ENCODE measurements at regions not wholly inside any gene's neighbourhood (a gene's known extent, or its start where the extent isn't known, plus 50 kb on each side); places are given as distances from the start of the nearest gene placed in this dataset.

DNA sequence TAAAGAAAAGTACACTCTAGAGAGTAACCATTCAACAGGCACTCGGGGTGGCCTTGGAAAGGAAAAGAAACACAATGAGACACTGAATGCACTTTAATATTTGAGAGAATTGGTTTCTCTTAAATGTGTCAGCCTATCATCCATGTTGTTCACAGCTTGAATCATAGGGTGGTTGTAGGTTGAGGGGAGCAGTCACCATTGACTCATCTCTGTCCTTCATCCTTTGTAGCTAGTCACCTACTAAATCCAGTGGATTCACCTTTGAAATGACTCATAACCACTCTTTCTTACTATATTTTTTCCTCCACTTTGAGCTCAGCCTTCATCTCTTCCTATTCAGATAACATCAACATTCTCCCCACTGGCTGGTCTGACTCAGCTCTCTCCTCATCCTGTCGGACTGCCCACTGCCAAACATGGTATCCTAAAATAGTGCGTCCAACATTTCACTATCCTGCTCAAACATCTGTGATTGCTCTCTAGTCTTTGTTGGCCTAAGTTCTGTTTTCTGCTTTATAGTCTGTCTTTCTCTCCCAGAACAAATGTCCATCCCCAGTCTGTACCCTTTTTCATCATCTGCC is 182.7 kb upstream of the GADL1 start:
- POLR2A ChIA-PET: interaction anchor here (0.5 kb wide), 1 partner anchor 312 kb away, joined by 4 read pairs; no protein-coding TSS in a partner anchor
- TF ChIP-seq, protein P1, sequence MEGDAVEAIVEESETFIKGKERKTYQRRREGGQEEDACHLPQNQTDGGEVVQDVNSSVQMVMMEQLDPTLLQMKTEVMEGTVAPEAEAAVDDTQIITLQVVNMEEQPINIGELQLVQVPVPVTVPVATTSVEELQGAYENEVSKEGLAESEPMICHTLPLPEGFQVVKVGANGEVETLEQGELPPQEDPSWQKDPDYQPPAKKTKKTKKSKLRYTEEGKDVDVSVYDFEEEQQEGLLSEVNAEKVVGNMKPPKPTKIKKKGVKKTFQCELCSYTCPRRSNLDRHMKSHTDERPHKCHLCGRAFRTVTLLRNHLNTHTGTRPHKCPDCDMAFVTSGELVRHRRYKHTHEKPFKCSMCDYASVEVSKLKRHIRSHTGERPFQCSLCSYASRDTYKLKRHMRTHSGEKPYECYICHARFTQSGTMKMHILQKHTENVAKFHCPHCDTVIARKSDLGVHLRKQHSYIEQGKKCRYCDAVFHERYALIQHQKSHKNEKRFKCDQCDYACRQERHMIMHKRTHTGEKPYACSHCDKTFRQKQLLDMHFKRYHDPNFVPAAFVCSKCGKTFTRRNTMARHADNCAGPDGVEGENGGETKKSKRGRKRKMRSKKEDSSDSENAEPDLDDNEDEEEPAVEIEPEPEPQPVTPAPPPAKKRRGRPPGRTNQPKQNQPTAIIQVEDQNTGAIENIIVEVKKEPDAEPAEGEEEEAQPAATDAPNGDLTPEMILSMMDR (IDR thresholded peaks at IDR 0.05; ENCODE audit: control extremely low read depth, extremely low read depth, low read depth, missing control alignments): no peak
- CTCF ChIA-PET: interaction anchor here (0.6 to 0.9 kb wide), 2 partner anchors 17 to 440 kb away, joined by 3 to 4 read pairs; no protein-coding TSS in a partner anchor
- no peak for DNase-seq (ENCODE audit: extremely low spot score)

DNA sequence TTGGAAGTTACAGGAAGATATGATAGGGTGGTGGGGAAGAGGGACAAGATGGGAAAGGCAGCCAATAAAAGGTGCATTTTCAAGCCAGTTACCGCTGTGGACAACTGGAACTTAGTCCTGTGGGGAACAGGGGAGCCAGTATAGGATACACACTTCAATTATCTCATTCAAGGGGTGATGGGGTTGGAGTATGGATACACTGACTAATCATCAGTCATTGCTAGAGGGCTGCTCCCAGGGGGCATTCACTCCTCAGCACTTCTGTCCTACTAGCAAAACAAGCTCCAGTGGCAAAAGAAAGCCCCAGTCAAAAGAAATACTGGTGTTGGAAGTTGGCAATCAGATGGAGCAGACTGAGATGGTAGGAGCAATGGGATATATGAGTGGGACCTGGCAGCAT is 183.4 kb upstream of the GADL1 start:
- no peak for DNase-seq (ENCODE audit: extremely low spot score)
- ChIA-PET POLR2A (no interaction called here), CTCF (interaction anchor here (0.8 to 0.9 kb wide), 2 partner anchors 10 to 16 kb away, joined by 3 to 4 read pairs; no protein-coding TSS in a partner anchor)
- TF ChIP-seq, protein P1 (IDR thresholded peaks at IDR 0.05; ENCODE audit: control extremely low read depth, extremely low read depth, low read depth, missing control alignments): no peak

DNA sequence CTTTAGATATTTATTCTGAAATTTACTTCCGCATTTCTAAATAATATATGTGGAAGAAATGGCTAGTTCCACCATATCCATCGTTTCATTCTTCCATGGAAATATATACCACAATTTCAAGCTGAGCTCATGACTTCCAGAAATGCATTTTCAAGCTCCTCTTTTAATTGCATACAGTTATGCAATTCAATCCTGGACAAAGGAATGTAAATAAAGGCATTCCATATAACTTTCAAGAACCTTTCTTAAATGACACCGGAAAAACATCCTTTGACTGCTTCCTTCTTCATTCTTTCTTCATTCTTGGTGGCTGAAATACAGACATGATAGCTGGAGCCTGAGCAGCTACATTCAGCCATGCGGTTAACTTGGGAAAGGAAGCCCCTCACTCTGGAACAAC is 185.2 kb upstream of the GADL1 start:
- TF ChIP-seq, protein P1 (IDR thresholded peaks at IDR 0.05; ENCODE audit: control extremely low read depth, extremely low read depth, low read depth, missing control alignments): no peak
- ChIA-PET CTCF (interaction anchor here (1.2 to 2.3 kb wide), 3 partner anchors 13 to 125 kb away, joined by 3 to 13 read pairs (median 3); no protein-coding TSS in a partner anchor), POLR2A (no interaction called here)
- no peak for DNase-seq (ENCODE audit: extremely low spot score)

DNA sequence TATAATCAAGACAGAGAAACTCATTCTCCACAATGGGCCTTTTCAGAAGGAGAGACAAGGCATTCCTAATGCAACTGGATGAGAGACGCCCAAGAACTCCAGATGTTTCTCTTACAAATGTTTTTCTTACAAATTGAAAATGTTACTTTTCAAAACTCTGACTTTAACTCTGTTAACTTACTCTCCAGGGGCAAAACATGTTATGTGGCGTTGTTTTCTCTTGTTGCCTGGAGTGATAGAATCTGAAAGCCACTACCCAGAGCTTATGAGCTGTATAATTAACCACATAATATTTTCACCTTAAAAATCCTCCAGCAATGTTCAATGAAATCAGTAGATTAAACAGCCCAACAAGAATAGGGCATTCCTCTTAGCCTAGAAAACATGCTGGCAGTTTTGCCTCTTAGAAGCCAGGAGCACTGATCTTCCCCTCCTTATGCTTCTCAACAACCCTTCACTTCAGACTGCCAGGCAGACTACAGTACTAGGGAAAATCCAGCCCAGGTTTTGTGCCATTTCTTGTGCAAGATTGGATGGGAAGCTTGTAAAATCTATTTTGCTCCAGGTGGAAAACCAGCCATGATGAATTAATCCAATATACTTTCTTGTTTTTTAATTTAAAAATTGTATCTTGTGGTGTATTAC is 186.7 kb upstream of the GADL1 start:
- TF ChIP-seq, protein P1 (IDR thresholded peaks at IDR 0.05; ENCODE audit: control extremely low read depth, extremely low read depth, low read depth, missing control alignments): no peak
- ChIA-PET CTCF (interaction anchor here (1.0 kb wide), 1 partner anchor 9 kb away, joined by 3 read pairs; no protein-coding TSS in a partner anchor), POLR2A (interaction anchor here (0.6 kb wide), 1 partner anchor 8 kb away, joined by 3 read pairs; no protein-coding TSS in a partner anchor)
- no peak for DNase-seq (ENCODE audit: extremely low spot score)

DNA sequence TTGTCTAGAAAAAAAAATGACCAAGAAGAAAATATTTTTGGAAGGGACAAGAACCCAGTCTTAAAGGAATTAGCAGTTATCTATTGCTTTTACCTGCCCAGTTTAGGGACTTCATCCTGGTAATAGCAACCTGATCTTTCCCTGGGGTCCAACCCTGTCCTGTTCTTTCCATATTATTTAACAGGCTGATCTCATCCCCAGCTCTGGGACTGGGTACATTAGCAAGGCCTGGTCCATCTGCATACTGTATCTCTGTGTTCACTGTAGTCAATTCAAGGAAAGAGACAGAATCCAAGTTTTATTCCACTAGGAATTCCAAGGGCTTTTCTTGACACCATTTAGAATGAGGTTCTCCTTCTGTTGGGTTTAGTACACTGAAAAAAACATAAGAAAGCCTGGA is 191.7 kb upstream of the GADL1 start:
- no peak for DNase-seq (ENCODE audit: extremely low spot score)
- TF ChIP-seq, protein P1 (IDR thresholded peaks at IDR 0.05; ENCODE audit: control extremely low read depth, extremely low read depth, low read depth, missing control alignments): no peak
- CTCF ChIA-PET: no interaction called here
- POLR2A ChIA-PET: no interaction called here

DNA sequence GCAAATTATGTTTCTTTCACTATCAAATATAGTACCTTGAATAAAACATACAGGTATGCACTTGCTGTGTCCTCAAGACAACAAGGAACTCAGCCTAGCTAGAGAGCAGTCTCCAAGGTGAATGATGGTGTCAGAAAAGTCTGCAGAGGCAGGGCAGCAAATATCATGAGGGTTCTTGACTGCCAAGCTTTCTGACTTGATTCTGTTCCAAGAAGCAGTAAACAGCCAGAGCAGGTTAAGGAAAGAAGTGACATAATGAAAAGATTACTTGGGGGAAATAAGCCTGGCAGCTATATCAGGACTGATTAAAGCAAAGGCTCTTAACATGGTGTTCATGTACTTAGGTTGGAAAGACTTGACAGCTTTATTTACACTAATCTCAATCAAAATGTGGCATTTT is 192.2 kb upstream of the GADL1 start:
- CTCF ChIA-PET: interaction anchor here (1.3 to 1.5 kb wide), 2 partner anchors 10 to 70 kb away, joined by 3 to 6 read pairs; no protein-coding TSS in a partner anchor
- POLR2A ChIA-PET: no interaction called here
- DNase-seq (ENCODE audit: extremely low spot score): no peak
- TF ChIP-seq, protein P1 (IDR thresholded peaks at IDR 0.05; ENCODE audit: control extremely low read depth, extremely low read depth, low read depth, missing control alignments): no peak
